ENCODE measurements at regions not wholly inside any gene's neighbourhood (a gene's known extent, or its start where the extent isn't known, plus 50 kb on each side); places are given as distances from the start of the nearest gene placed in this dataset.

DNA sequence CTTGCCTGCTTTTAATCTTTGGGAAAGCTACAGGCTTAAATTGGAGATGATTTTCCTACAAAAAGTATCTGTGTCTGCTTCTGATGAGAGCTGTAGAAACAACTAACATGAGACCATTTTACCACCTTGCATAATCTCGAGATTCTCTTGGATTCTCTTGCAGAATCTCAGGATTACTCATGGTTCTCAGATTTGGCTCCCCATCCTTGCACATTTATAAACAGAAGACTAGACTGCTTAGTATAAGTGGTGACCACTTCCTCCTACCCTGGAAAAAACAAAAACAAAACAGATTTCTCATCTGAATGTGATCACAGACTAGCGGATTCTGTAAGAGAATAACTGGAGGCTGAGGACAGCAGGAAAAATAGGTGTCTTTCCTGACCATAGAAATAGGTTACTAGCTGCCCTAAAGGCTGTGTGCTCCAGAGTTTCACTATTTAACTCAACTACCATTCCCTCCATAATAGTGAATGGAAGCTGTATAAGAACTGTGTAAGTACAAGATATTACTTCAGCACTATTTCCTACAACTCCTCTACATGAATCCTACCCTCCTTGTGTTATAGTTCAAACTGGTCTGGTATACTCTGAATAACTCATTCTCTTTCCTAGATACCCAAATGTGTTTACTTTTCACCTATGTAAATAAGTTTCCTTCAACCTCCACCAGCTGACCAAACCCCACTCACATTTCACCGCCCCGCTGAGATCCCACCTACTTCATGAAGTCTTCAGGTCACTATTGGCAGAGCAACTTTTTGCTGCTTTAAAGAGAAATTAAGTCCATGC lies 122.2 kb upstream of the C2CD4B start:
- intact Hi-C loops (cut with micrococcal nuclease; ENCODE audit: unreplicated experiment) = no loop called here
- no peak overlapping the region for H2AFZ ChIP-seq (ENCODE audit: low read length)
- H3K9me3 ChIP-seq (ENCODE audit: low read length) = no peaks in the 10 kb centered on the region
- H3K4me3 ChIP-seq (ENCODE audit: low read depth, low read length, poor library complexity, severe bottlenecking) = no peak overlapping the region
- no peak for DNase-seq (ENCODE audit: low spot score)
- H3K9me2 ChIP-seq (ENCODE audit: insufficient read depth, low read length) = no peaks in the 10 kb centered on the region
- ChIA-PET POLR2A (no interaction called here), CTCF (ENCODE audit: unreplicated experiment) (no interaction called here)
- no peak overlapping the region for H3K4me2 ChIP-seq (ENCODE audit: low read length)
- no peak for TF ChIP-seq EZH2phosphoT487 (IDR thresholded peaks at IDR 0.05; ENCODE audit: borderline replicate concordance, low read depth, low read length)
- TF ChIP-seq, protein P1, sequence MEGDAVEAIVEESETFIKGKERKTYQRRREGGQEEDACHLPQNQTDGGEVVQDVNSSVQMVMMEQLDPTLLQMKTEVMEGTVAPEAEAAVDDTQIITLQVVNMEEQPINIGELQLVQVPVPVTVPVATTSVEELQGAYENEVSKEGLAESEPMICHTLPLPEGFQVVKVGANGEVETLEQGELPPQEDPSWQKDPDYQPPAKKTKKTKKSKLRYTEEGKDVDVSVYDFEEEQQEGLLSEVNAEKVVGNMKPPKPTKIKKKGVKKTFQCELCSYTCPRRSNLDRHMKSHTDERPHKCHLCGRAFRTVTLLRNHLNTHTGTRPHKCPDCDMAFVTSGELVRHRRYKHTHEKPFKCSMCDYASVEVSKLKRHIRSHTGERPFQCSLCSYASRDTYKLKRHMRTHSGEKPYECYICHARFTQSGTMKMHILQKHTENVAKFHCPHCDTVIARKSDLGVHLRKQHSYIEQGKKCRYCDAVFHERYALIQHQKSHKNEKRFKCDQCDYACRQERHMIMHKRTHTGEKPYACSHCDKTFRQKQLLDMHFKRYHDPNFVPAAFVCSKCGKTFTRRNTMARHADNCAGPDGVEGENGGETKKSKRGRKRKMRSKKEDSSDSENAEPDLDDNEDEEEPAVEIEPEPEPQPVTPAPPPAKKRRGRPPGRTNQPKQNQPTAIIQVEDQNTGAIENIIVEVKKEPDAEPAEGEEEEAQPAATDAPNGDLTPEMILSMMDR (conservative IDR thresholded peaks at IDR 0.05; ENCODE audit: low read length) = no peak
- no peaks in the 10 kb centered on the region for H3K79me2 ChIP-seq (ENCODE audit: insufficient read depth, low read depth, low read length)
- no peaks in the 10 kb centered on the region for H3K36me3 ChIP-seq (ENCODE audit: insufficient read depth, low read length)
- no peaks in the 10 kb centered on the region for H4K20me1 ChIP-seq (ENCODE audit: insufficient read depth, low read length)
- BruUV-seq (replicated peaks) = no TSS peak
- H3K27ac ChIP-seq (ENCODE audit: low read depth, low read length, poor library complexity, severe bottlenecking) = no peak overlapping the region
- H3K4me1 ChIP-seq (ENCODE audit: insufficient read depth, low read length, poor library complexity, severe bottlenecking) = no peaks in the 10 kb centered on the region

- CTCF ChIA-PET (ENCODE audit: unreplicated experiment) = no interaction called here
- BruUV-seq (replicated peaks) = no TSS peak
- POLR2A ChIA-PET = no interaction called here
Measured at GRCh38 chr15:62288361-62289017, 123.4 kb upstream of the C2CD4B start.

More at GRCh38 chr15:62288361-62289017, 123.4 kb upstream of the C2CD4B start:
- TF ChIP-seq, protein P1 (conservative IDR thresholded peaks at IDR 0.05; ENCODE audit: low read length) = no peak
- no peak for TF ChIP-seq EZH2phosphoT487 (IDR thresholded peaks at IDR 0.05; ENCODE audit: borderline replicate concordance, low read depth, low read length)
- Histone ChIP-seq H3K9me2 (ENCODE audit: insufficient read depth, low read length) (no peaks in the 10 kb centered on the region), H3K27ac (ENCODE audit: low read depth, low read length, poor library complexity, severe bottlenecking) (no peak overlapping the region), H4K20me1 (ENCODE audit: insufficient read depth, low read length) (no peaks in the 10 kb centered on the region), H3K79me2 (ENCODE audit: insufficient read depth, low read depth, low read length) (no peaks in the 10 kb centered on the region), H3K36me3 (ENCODE audit: insufficient read depth, low read length) (no peaks in the 10 kb centered on the region), H2AFZ (ENCODE audit: low read length) (no peak overlapping the region), H3K4me3 (ENCODE audit: low read depth, low read length, poor library complexity, severe bottlenecking) (no peak overlapping the region), H3K4me2 (ENCODE audit: low read length) (no peak overlapping the region), H3K9me3 (ENCODE audit: low read length) (no peaks in the 10 kb centered on the region), H3K4me1 (ENCODE audit: insufficient read depth, low read length, poor library complexity, severe bottlenecking) (no peaks in the 10 kb centered on the region)
- no peak for DNase-seq (ENCODE audit: low spot score)
- intact Hi-C loops (cut with micrococcal nuclease; ENCODE audit: unreplicated experiment) = no loop called here
